GM23338 (cell line): ENCODE measurements at regions not wholly inside any gene's neighbourhood (a gene's known extent, or its start where the extent isn't known, plus 50 kb on each side); places are given as distances from the start of the nearest gene placed in this dataset.

ENCODE experiments used
- CREB1 ChIP-seq: fragments of 250-450 bp; sonication (Bioruptor Pico); IDR thresholded peaks from 2 replicates; pipeline ENCODE4 v1.5.0; 2020; ENCODE audit warnings: low read depth, mild to moderate bottlenecking, moderate library complexity
- EZH2 ChIP-seq: fragments of 200-600 bp; sonication (generic); IDR thresholded peaks from one replicate; pipeline ENCODE4 v1.8.0; 2017; ENCODE audit warnings: antibody characterized with exemption, mild to moderate bottlenecking, low read depth; ENCODE audit not compliant: unreplicated experiment
- EZH2phosphoT487 ChIP-seq: fragments of 200-600 bp; sonication (generic); IDR thresholded peaks from one replicate; pipeline ENCODE4 v1.8.1; 2018; ENCODE audit warnings: antibody characterized with exemption; ENCODE audit not compliant: unreplicated experiment
- STAT1 ChIP-seq: IDR thresholded peaks from one replicate; pipeline ENCODE4 v1.6.1; 2016; ENCODE audit warnings: antibody characterized with exemption; ENCODE audit not compliant: unreplicated experiment
- ZNF114 ChIP-seq: fragments of 250-450 bp; sonication (Bioruptor Pico); IDR thresholded peaks from 2 replicates; pipeline ENCODE4 v1.5.0; 2020; ENCODE audit warnings: mild to moderate bottlenecking, moderate library complexity
- TF ChIP-seq, protein P1 (sequence below), 2 experiments: fragments of 200-600 bp in 1 of 2; sonication (generic) in 1 of 2; conservative IDR thresholded peaks; 2 replicates each; pipeline versions ENCODE4 v1.5.1 to v1.6.1; 2016 to 2017; ENCODE audit warnings: antibody characterized with exemption in 2 of 2, low read depth in 2 of 2, mild to moderate bottlenecking in 2 of 2, moderate library complexity in 1 of 2
- TF ChIP-seq, protein P2 (sequence below): IDR thresholded peaks from one replicate; pipeline ENCODE4 v1.6.1; 2018; ENCODE audit warnings: antibody characterized with exemption; ENCODE audit not compliant: unreplicated experiment

DNA sequence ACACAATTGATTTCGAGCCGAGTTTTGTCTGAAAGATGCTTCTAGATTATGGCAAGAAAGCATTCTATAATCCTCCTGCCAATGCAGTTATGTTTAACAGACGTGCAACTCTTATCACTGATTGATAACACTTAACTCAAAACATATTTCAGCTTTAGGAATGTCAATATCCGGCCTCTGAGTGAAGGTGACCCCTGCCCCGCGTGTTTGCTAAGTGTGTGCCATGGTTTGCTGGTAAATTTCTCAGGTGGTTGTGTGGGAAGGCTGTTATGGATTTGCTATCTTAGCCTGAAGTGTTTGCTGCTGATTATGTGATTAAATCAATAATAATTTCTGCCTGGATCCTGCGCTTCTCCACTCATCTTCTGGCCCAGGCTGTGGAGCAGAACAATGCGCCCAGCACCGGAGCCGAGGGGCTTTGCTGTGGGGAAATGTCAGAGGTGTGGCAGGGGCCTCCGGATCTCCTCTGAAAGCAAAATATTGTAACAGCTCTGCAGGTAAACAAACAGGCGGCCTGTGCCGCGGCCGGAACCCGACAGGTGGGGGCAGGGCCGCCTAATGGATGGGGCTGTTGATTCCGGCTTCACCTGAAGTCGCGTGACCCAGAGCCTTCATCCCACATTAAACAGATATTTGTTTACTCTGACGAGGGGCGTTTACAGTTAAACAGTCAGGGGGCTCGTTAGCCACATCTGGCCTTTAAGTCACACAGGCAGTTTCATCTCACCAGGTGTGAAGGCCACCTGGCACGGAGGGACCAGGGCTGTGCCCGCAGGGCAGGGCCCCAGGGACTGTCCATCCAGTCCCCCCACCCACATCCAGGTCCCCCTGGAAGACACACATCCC is 210.7 kb upstream of the SALL3 start:
- TF ChIP-seq, protein P1, sequence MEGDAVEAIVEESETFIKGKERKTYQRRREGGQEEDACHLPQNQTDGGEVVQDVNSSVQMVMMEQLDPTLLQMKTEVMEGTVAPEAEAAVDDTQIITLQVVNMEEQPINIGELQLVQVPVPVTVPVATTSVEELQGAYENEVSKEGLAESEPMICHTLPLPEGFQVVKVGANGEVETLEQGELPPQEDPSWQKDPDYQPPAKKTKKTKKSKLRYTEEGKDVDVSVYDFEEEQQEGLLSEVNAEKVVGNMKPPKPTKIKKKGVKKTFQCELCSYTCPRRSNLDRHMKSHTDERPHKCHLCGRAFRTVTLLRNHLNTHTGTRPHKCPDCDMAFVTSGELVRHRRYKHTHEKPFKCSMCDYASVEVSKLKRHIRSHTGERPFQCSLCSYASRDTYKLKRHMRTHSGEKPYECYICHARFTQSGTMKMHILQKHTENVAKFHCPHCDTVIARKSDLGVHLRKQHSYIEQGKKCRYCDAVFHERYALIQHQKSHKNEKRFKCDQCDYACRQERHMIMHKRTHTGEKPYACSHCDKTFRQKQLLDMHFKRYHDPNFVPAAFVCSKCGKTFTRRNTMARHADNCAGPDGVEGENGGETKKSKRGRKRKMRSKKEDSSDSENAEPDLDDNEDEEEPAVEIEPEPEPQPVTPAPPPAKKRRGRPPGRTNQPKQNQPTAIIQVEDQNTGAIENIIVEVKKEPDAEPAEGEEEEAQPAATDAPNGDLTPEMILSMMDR (conservative IDR thresholded peaks at IDR 0.05; ENCODE audit: low read depth in 2 of 2) = no peak
- TF ChIP-seq, protein P2, sequence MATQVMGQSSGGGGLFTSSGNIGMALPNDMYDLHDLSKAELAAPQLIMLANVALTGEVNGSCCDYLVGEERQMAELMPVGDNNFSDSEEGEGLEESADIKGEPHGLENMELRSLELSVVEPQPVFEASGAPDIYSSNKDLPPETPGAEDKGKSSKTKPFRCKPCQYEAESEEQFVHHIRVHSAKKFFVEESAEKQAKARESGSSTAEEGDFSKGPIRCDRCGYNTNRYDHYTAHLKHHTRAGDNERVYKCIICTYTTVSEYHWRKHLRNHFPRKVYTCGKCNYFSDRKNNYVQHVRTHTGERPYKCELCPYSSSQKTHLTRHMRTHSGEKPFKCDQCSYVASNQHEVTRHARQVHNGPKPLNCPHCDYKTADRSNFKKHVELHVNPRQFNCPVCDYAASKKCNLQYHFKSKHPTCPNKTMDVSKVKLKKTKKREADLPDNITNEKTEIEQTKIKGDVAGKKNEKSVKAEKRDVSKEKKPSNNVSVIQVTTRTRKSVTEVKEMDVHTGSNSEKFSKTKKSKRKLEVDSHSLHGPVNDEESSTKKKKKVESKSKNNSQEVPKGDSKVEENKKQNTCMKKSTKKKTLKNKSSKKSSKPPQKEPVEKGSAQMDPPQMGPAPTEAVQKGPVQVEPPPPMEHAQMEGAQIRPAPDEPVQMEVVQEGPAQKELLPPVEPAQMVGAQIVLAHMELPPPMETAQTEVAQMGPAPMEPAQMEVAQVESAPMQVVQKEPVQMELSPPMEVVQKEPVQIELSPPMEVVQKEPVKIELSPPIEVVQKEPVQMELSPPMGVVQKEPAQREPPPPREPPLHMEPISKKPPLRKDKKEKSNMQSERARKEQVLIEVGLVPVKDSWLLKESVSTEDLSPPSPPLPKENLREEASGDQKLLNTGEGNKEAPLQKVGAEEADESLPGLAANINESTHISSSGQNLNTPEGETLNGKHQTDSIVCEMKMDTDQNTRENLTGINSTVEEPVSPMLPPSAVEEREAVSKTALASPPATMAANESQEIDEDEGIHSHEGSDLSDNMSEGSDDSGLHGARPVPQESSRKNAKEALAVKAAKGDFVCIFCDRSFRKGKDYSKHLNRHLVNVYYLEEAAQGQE = no peak
- no peak for TF ChIP-seq CREB1 (CRISPR knock-in tag)
- no peak for TF ChIP-seq EZH2phosphoT487
- TF ChIP-seq STAT1 = no peak
- TF ChIP-seq ZNF114 (CRISPR knock-in tag) = no peak
- TF ChIP-seq EZH2 = no peak
